ENCODE measurements at regions not wholly inside any gene's neighbourhood (a gene's known extent, or its start where the extent isn't known, plus 50 kb on each side); places are given as distances from the start of the nearest gene placed in this dataset.

- H3K36me3 ChIP-seq (ENCODE audit: insufficient read depth, low read length) = no peaks in the 10 kb centered on the region
- Mint-ChIP-seq H3K36me3 (ENCODE audit: low read depth, unreplicated experiment) (no peaks in the 10 kb centered on the region), H3K4me3 (ENCODE audit: unreplicated experiment) (no peak overlapping the region), H3K4me1 (ENCODE audit: low read depth, unreplicated experiment) (no peaks in the 10 kb centered on the region), H3K27ac (ENCODE audit: unreplicated experiment) (no peak overlapping the region), H3K9me3 (ENCODE audit: unreplicated experiment) (peaks cover 1% of the 10 kb centered on the region), H3K27me3 (ENCODE audit: low read depth, unreplicated experiment) (no peaks in the 10 kb centered on the region)
- no peaks in the 10 kb centered on the region for H3K27me3 ChIP-seq (ENCODE audit: insufficient read depth, low read length)
- H4K20me1 ChIP-seq (ENCODE audit: insufficient read depth, low read length) = no peaks in the 10 kb centered on the region
- no peak overlapping the region for H3K9ac ChIP-seq (ENCODE audit: low read length)
- no peaks in the 10 kb centered on the region for H3K4me1 ChIP-seq (ENCODE audit: insufficient read depth, low read length)
- no peak for FAIRE-seq
- no peak overlapping the region for H3K27ac ChIP-seq (ENCODE audit: low read depth, low read length)
- no peaks in the 10 kb centered on the region for H3K9me3 ChIP-seq (ENCODE audit: insufficient read depth, low read depth, low read length)
- H3K4me2 ChIP-seq (ENCODE audit: low read length) = no peak overlapping the region
- DNase-seq (ENCODE audit: low read depth) = no peak
- no peak for TF ChIP-seq CTCF (IDR thresholded peaks at IDR 0.05; ENCODE audit: insufficient read depth, low read depth, low read length)
- no peak for TF ChIP-seq EZH2 (IDR thresholded peaks at IDR 0.05; ENCODE audit: insufficient read depth, low read length)
- no peaks in the 10 kb centered on the region for H3K79me2 ChIP-seq (ENCODE audit: insufficient read depth, low read length)
- no peak overlapping the region for H2AFZ ChIP-seq (ENCODE audit: low read depth, low read length)
- no peak overlapping the region for H3K4me3 ChIP-seq (ENCODE audit: insufficient read depth, low read depth, low read length)
Observed at GRCh38 chr2:65992198-65992554, 442.7 kb upstream of the MEIS1 start.

- H3K4me2 ChIP-seq (ENCODE audit: low read length) = no peak overlapping the region
Observed at GRCh38 chr2:65991381-65992197, 443.3 kb upstream of the MEIS1 start.

More at GRCh38 chr2:65991381-65992197, 443.3 kb upstream of the MEIS1 start:
- Histone ChIP-seq H3K79me2 (ENCODE audit: insufficient read depth, low read length) (no peaks in the 10 kb centered on the region), H3K27me3 (ENCODE audit: insufficient read depth, low read length) (no peaks in the 10 kb centered on the region), H2AFZ (ENCODE audit: low read depth, low read length) (no peak overlapping the region), H3K9ac (ENCODE audit: low read length) (no peak overlapping the region), H3K36me3 (ENCODE audit: insufficient read depth, low read length) (no peaks in the 10 kb centered on the region), H3K4me3 (ENCODE audit: insufficient read depth, low read depth, low read length) (no peak overlapping the region), H4K20me1 (ENCODE audit: insufficient read depth, low read length) (no peaks in the 10 kb centered on the region), H3K27ac (ENCODE audit: low read depth, low read length) (no peak overlapping the region), H3K9me3 (ENCODE audit: insufficient read depth, low read depth, low read length) (no peaks in the 10 kb centered on the region), H3K4me1 (ENCODE audit: insufficient read depth, low read length) (no peaks in the 10 kb centered on the region)
- H3K4me1 Mint-ChIP-seq (ENCODE audit: low read depth, unreplicated experiment) = no peaks in the 10 kb centered on the region
- H3K4me3 Mint-ChIP-seq (ENCODE audit: unreplicated experiment) = no peak overlapping the region
- FAIRE-seq (no peak), DNase-seq (ENCODE audit: low read depth) (no peak)
- no peaks in the 10 kb centered on the region for H3K36me3 Mint-ChIP-seq (ENCODE audit: low read depth, unreplicated experiment)
- H3K27ac Mint-ChIP-seq (ENCODE audit: unreplicated experiment) = no peak overlapping the region
- H3K9me3 Mint-ChIP-seq (ENCODE audit: unreplicated experiment) = peaks cover 1% of the 10 kb centered on the region
- TF ChIP-seq CTCF (IDR thresholded peaks at IDR 0.05; ENCODE audit: insufficient read depth, low read depth, low read length) = no peak
- TF ChIP-seq EZH2 (IDR thresholded peaks at IDR 0.05; ENCODE audit: insufficient read depth, low read length) = no peak
- no peaks in the 10 kb centered on the region for H3K27me3 Mint-ChIP-seq (ENCODE audit: low read depth, unreplicated experiment)
